ENCODE measurements at regions not wholly inside any gene's neighbourhood (a gene's known extent, or its start where the extent isn't known, plus 50 kb on each side); places are given as distances from the start of the nearest gene placed in this dataset.

DNA sequence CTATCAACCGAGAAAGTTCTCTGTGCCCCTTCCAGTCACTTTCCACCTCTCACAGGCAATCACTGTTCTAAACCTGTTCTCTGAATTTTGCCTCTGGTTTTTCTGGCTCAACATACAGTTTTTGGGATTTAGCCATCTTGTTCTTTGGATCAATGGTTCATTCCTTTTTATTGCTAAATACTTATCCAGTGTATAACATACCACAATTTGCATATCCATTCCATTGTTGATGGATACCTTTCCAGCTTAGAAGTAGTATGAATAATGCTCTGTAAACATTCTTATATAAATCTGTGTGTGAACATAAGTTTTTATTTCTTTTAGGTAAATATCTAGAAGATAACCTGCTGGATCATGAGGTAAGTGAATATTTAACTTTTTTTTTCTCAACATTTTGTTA is 87.8 kb upstream of the FNDC3B start:
- TF ChIP-seq GATA3 (IDR thresholded peaks at IDR 0.05; ENCODE audit: low read depth, low read length), result no peak
- TF ChIP-seq GATA2 (IDR thresholded peaks at IDR 0.05; ENCODE audit: low read depth, low read length), result no peak

DNA sequence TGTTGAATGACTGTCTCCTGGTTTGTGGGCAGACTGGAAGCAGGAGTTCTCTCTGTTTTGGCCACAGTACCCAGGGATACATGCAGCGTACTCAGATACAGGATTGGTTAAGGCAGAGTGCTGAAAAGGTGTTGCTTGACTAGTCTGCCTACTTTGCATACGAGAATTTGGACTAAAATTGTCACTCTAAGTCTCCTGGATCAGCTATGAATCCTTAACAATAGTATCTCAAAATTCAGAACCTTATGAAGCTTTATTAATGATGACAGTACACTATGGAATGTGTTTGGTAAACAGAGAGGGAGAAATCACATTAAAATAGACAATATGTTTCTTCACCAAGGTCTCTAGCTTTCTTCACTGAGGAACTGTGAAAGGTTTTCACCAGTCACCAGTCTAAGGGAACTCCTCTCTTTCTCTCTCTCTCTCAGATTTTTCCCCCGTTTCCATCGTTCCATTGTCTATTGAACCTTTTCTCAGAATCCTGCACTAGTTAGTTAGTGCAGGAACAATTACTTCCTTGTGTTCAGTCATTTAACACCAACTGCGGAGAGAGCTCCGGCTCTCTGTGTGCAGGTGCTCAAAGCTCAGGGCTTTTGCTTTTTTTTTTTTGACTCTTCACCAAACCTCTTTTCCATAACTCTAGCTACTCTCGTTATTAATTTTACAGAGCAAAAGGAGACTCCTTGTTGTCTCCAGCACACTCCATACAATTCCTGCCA is 85.9 kb upstream of the FNDC3B start:
- TF ChIP-seq GATA3 (IDR thresholded peaks at IDR 0.05; ENCODE audit: low read depth, low read length), result no peak
- no peak for TF ChIP-seq GATA2 (IDR thresholded peaks at IDR 0.05; ENCODE audit: low read depth, low read length)

DNA sequence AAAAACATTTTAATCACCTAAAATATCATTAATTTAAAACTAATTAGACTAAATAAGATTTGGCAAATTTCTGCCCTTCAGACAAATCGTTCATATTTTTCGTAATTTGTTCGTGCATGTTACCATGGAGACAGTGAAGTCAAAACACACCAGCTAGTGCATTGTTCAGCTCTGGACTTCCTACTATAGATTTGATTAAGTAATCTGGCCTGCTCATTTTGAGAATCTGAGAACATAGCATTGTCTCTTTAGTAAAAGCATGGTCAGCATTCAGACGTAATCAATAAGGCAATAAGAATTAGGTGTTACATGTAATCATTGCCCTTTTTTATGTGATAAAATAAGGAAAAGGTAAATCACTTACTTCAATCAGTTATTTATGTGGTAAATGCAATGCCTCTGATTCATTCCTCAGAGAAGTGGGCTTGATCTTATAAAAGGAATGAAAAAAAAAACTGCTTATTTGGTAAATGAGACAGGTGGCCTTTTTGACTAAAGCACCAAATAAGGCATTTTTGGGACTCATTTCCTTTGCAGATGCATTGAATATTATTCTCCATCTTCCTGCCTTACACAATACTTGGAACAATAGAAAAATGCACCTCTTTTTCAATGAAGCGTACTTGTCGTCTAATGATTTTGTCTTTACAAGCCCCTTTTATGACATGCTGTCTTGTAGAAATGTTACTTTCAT is 84.5 kb upstream of the FNDC3B start:
- TF ChIP-seq GATA3 (IDR thresholded peaks at IDR 0.05; ENCODE audit: low read depth, low read length) (no peak), GATA2 (IDR thresholded peaks at IDR 0.05; ENCODE audit: low read depth, low read length) (no peak)

- TF ChIP-seq GATA3 (IDR thresholded peaks at IDR 0.05; ENCODE audit: low read depth, low read length) (no peak), GATA2 (IDR thresholded peaks at IDR 0.05; ENCODE audit: low read depth, low read length) (no peak)
These were observed 83.8 kb upstream of the FNDC3B start for GRCh38 chr3:171955598-171955997.

- TF ChIP-seq GATA3 (IDR thresholded peaks at IDR 0.05; ENCODE audit: low read depth, low read length) (no peak), GATA2 (IDR thresholded peaks at IDR 0.05; ENCODE audit: low read depth, low read length) (no peak)
These were observed 83.1 kb upstream of the FNDC3B start for GRCh38 chr3:171956181-171956683.

- TF ChIP-seq GATA3 (IDR thresholded peaks at IDR 0.05; ENCODE audit: low read depth, low read length) (no peak), GATA2 (IDR thresholded peaks at IDR 0.05; ENCODE audit: low read depth, low read length) (no peak)
These were observed 82.7 kb upstream of the FNDC3B start for GRCh38 chr3:171956705-171957104.

DNA sequence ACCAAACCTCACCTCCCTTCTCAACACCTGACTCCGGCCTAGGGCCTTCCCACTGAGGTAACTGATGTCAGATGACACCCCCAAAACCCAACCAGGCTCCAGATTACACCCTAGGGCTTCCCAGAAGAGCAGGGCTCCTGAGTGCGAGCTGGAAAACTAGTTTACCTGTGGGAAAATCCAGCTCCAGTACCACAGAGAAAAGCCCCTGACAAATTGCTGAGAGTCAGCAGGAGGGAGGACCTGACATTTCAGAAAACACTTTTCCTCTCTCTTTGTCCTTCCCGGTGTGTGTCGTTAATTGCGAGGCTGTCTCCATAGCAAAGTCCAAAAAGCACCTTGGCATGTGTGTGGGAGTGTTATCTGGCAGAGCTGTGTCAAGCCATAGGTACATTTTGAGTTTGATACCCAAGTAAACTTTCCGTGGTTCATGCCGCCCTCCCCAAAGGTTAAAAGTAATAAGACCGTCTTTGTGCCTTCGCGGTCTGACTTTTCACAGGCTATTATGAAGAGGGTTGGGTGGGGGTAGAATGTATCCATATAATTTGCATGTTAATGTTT is 79.8 kb upstream of the FNDC3B start:
- TF ChIP-seq GATA2 (IDR thresholded peaks at IDR 0.05; ENCODE audit: low read depth, low read length), result no peak
- TF ChIP-seq GATA3 (IDR thresholded peaks at IDR 0.05; ENCODE audit: low read depth, low read length), result no peak

GRCh38 chr3:171960159-171960558 is 79.2 kb upstream of the FNDC3B start:
- no peak for TF ChIP-seq GATA2 (IDR thresholded peaks at IDR 0.05; ENCODE audit: low read depth, low read length)
- no peak for TF ChIP-seq GATA3 (IDR thresholded peaks at IDR 0.05; ENCODE audit: low read depth, low read length)

GRCh38 chr3:171962137-171962720 is 77.1 kb upstream of the FNDC3B start:
- TF ChIP-seq GATA2 (IDR thresholded peaks at IDR 0.05; ENCODE audit: low read depth, low read length) (no peak), GATA3 (IDR thresholded peaks at IDR 0.05; ENCODE audit: low read depth, low read length) (no peak)

- TF ChIP-seq GATA3 (IDR thresholded peaks at IDR 0.05; ENCODE audit: low read depth, low read length), result no peak
- TF ChIP-seq GATA2 (IDR thresholded peaks at IDR 0.05; ENCODE audit: low read depth, low read length), result no peak
These were observed 75.8 kb upstream of the FNDC3B start for GRCh38 chr3:171963546-171963945.

GRCh38 chr3:171965067-171965712 is 74.2 kb upstream of the FNDC3B start:
- TF ChIP-seq GATA3 (IDR thresholded peaks at IDR 0.05; ENCODE audit: low read depth, low read length), result no peak
- no peak for TF ChIP-seq GATA2 (IDR thresholded peaks at IDR 0.05; ENCODE audit: low read depth, low read length)

GRCh38 chr3:171966533-171967136 is 72.7 kb upstream of the FNDC3B start:
- TF ChIP-seq GATA3 (IDR thresholded peaks at IDR 0.05; ENCODE audit: low read depth, low read length), result no peak
- TF ChIP-seq GATA2 (IDR thresholded peaks at IDR 0.05; ENCODE audit: low read depth, low read length), result no peak

GRCh38 chr3:171967137-171967783 is 72.1 kb upstream of the FNDC3B start:
- TF ChIP-seq GATA2 (IDR thresholded peaks at IDR 0.05; ENCODE audit: low read depth, low read length) (no peak), GATA3 (IDR thresholded peaks at IDR 0.05; ENCODE audit: low read depth, low read length) (no peak)
